ENCODE measurements at regions not wholly inside any gene's neighbourhood (a gene's known extent, or its start where the extent isn't known, plus 50 kb on each side); places are given as distances from the start of the nearest gene placed in this dataset.

DNA sequence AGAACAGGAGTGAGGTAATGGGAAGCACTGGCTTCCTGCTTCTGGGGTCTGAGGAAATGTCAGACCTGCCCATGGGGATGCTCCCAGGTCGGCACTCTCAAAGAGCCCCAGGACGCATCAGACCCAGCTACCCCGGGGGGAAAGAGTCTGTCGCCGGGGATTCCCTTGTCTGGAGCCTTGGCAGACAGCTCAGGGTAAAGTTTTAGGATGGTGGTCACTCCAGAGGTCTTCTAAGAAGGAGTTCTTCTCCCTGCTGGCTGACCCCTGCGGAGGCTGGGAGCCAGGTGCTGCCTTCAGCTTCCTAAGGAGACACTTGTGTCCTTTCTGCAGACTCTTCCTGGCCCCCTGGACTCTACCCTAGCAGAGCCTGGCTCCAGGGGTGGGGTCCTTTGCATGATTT is 61.9 kb upstream of the PSEN2 start:
- Histone ChIP-seq H2AFZ (ENCODE audit: low read length) (no peak overlapping the region), H3K27ac (ENCODE audit: low read depth, low read length) (no peak overlapping the region), H3K14ac (ENCODE audit: insufficient read length) (no peak overlapping the region), H3K18ac (ENCODE audit: extremely low read depth, low read length) (no peak overlapping the region), H2BK15ac (ENCODE audit: low read length) (no peak overlapping the region), H3K4me1 (replicated peaks in 1 of 4; ENCODE audit: control insufficient read depth in 3 of 4, insufficient read depth in 4 of 4, low read length in 3 of 4) (peaks cover 0 to 3% (median 1%) of the 10 kb centered on the region in 4 experiments; a peak in 1 of 7 replicates), H3K9ac (replicated peaks in 1 of 4; ENCODE audit: extremely low read depth in 1 of 4, low read depth in 3 of 4, low read length in 3 of 4) (no peak overlapping the region), H3K36me3 (ENCODE audit: control insufficient read depth in 2 of 4, insufficient read depth in 4 of 4, low read length in 3 of 4) (no peaks in the 10 kb centered on the region), H4K5ac (ENCODE audit: insufficient read length, low read depth, low read length) (no peak overlapping the region), H2BK20ac (ENCODE audit: low read length) (no peak overlapping the region), H3K79me1 (ENCODE audit: low read depth, low read length) (no peaks in the 10 kb centered on the region), H4K20me1 (replicated peaks in 1 of 2; ENCODE audit: control insufficient read depth in 1 of 2, insufficient read depth in 2 of 2, low read length in 2 of 2) (no peaks in the 10 kb centered on the region), H4K8ac (ENCODE audit: extremely low read depth, insufficient read depth, low read length) (no peak overlapping the region), H2BK120ac (replicated peaks; ENCODE audit: low read depth, low read length) (no peak overlapping the region), H3K4me2 (ENCODE audit: insufficient read depth in 1 of 2, low read depth in 2 of 2, low read length in 2 of 2) (no peak overlapping the region), H3K23me2 (ENCODE audit: low read depth, low read length) (no peaks in the 10 kb centered on the region; the same call in 1 of the 2 replicates), H3K9me3 (ENCODE audit: insufficient read depth in 2 of 2, low read depth in 1 of 2, low read length in 1 of 2) (no peaks in the 10 kb centered on the region), H3K79me2 (ENCODE audit: control insufficient read depth in 1 of 2, insufficient read depth in 2 of 2, low read length in 2 of 2) (no peaks in the 10 kb centered on the region), H2AK5ac (ENCODE audit: low read depth, low read length) (no peak overlapping the region), H4K91ac (replicated peaks; ENCODE audit: insufficient read length, low read length) (no peak overlapping the region), H3K27me3 (replicated peaks in 1 of 4; ENCODE audit: control insufficient read depth in 3 of 4, extremely low read depth in 1 of 4, insufficient read depth in 3 of 4, low read length in 3 of 4) (no peaks in the 10 kb centered on the region), H3K23ac (ENCODE audit: insufficient read length) (no peak overlapping the region), H2BK12ac (ENCODE audit: low read depth, low read length) (no peak overlapping the region), H3K4me3 (ENCODE audit: extremely low read depth in 1 of 4, insufficient read depth in 2 of 4, low read depth in 3 of 4, low read length in 4 of 4) (no peak overlapping the region), H2BK5ac (ENCODE audit: low read depth, low read length) (no peak overlapping the region), H3K56ac (replicated peaks; ENCODE audit: insufficient read length, low read depth, low read length) (no peak overlapping the region), H3K4ac (replicated peaks; ENCODE audit: insufficient read length, low read depth, low read length) (no peak overlapping the region)
- DNase-seq (ENCODE audit: low read depth in 1 of 2, low spot score in 2 of 2) (no peak), FAIRE-seq (no peak)
- WGBS, 2 experiments (ENCODE audit: extremely low coverage in 1 of 2, insufficient coverage in 1 of 2, insufficient read length in 1 of 2, insufficient replicate concordance in 2 of 2, low coverage in 1 of 2, low lambda C conversion rate in 2 of 2, missing lambda C conversion rate in 1 of 2) = 91% methylated on average over 6 of the region's 6 CpGs; no CpG with 5 or more reads in 1 of the 2 experiments
- CTCF ChIA-PET (ENCODE audit: partially characterized antibody) = interaction anchor here (0.5 to 2.5 kb wide), 4 partner anchors 48 to 175 kb away, joined by 3 to 7 read pairs (median 4); no protein-coding TSS in a partner anchor
- POLR2A ChIA-PET (ENCODE audit: partially characterized antibody) = interaction anchor here (1.3 kb wide), 1 partner anchor 16 kb away, joined by 3 read pairs; no protein-coding TSS in a partner anchor
- TF ChIP-seq SP2 (IDR thresholded peaks at IDR 0.05; ENCODE audit: low read length) (no peak), CHD1 (IDR thresholded peaks at IDR 0.05; ENCODE audit: low read depth, low read length) (no peak), JUN (IDR thresholded peaks at IDR 0.05; ENCODE audit: low read depth, low read length) (no peak), TEAD4 (IDR thresholded peaks at IDR 0.05; ENCODE audit: low read depth, low read length) (no peak), NANOG (IDR thresholded peaks at IDR 0.05; ENCODE audit: insufficient read depth, low read depth, low read length, poor library complexity, severe bottlenecking) (no peak), TAF1 (IDR thresholded peaks at IDR 0.05; ENCODE audit: low read depth, low read length) (no peak), E2F6 (IDR thresholded peaks at IDR 0.05) (no peak), RAD21 (IDR thresholded peaks at IDR 0.05 in 1 of 2, conservative IDR thresholded peaks at IDR 0.05 in 1 of 2; ENCODE audit: low read depth in 2 of 2, low read length in 2 of 2) (no peak), ASH2L (IDR thresholded peaks at IDR 0.05; ENCODE audit: low read length) (no peak), SIX5 (IDR thresholded peaks at IDR 0.05; ENCODE audit: low read depth, low read length) (no peak)
- TF ChIP-seq, protein P1, sequence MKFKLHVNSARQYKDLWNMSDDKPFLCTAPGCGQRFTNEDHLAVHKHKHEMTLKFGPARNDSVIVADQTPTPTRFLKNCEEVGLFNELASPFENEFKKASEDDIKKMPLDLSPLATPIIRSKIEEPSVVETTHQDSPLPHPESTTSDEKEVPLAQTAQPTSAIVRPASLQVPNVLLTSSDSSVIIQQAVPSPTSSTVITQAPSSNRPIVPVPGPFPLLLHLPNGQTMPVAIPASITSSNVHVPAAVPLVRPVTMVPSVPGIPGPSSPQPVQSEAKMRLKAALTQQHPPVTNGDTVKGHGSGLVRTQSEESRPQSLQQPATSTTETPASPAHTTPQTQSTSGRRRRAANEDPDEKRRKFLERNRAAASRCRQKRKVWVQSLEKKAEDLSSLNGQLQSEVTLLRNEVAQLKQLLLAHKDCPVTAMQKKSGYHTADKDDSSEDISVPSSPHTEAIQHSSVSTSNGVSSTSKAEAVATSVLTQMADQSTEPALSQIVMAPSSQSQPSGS (IDR thresholded peaks at IDR 0.05; ENCODE audit: low read length) = no peak
